Naive thymus-derived CD4-positive, alpha-beta T cell (primary cell): ENCODE measurements at regions not wholly inside any gene's neighbourhood (a gene's known extent, or its start where the extent isn't known, plus 50 kb on each side); places are given as distances from the start of the nearest gene placed in this dataset.

Source experiments
- ATAC-seq: fragments of 150-1000 bp; cut with Tn5 transposase; 2 replicates; pipeline ENCODE4 v1.10.0; 2021; ENCODE audit warnings: mild to moderate bottlenecking, moderate library complexity
- CTCF ChIA-PET: fragments of 350-600 bp; sonication (Branson Sonifier 250); formaldehyde crosslinking; loops from one replicate; lab custom pipeline; 2021; ENCODE audit warnings: antibody characterized with exemption; lab: Charles Lee
- POLR2A ChIA-PET: fragments of 350-600 bp; sonication (Branson Sonifier 250); formaldehyde crosslinking; loops from one replicate; lab custom pipeline; 2021; ENCODE audit warnings: antibody characterized with exemption, inconsistent platforms; lab: Charles Lee
- DNase-seq, 9 donors: peaks; one replicate each; pipeline versions ENCODE4 v3.0.0 to v3.0.0-alpha.2; 2020 to 2022; ENCODE audit warnings: mixed read lengths in 1 of 9
- H3K27ac ChIP-seq: one replicate; pipeline ENCODE4 v1.7.0; 2013; ENCODE audit warnings: mild to moderate bottlenecking, low read depth, low read length, moderate library complexity
- H3K27me3 ChIP-seq, 2 donors: one replicate each; pipeline ENCODE4 v1.7.0; 2013; ENCODE audit warnings: low read length in 2 of 2, mild to moderate bottlenecking in 2 of 2, moderate library complexity in 2 of 2; ENCODE audit not compliant: control insufficient read depth in 2 of 2, insufficient read depth in 2 of 2
- H3K36me3 ChIP-seq, 3 experiments: 1 replicate in 2 of 3; 2 replicates in 1 of 3; pipeline ENCODE4 v1.7.0; 2013; ENCODE audit warnings: low read length in 3 of 3, mild to moderate bottlenecking in 3 of 3, moderate library complexity in 1 of 3; ENCODE audit not compliant: insufficient read depth in 3 of 3, control insufficient read depth in 2 of 3
- H3K4me1 ChIP-seq, 2 donors: one replicate each; pipeline ENCODE4 v1.7.0; 2013; ENCODE audit warnings: low read length in 2 of 2, mild to moderate bottlenecking in 2 of 2, moderate library complexity in 1 of 2; ENCODE audit not compliant: control insufficient read depth in 2 of 2, insufficient read depth in 2 of 2
- H3K4me3 ChIP-seq: 2 replicates; pipeline ENCODE4 v1.7.0; 2013; ENCODE audit warnings: mild to moderate bottlenecking, low read length
- H3K9me3 ChIP-seq, 3 experiments: 1 replicate in 2 of 3; 2 replicates in 1 of 3; pipeline ENCODE4 v1.7.0; 2013; ENCODE audit warnings: low read length in 3 of 3; ENCODE audit not compliant: control insufficient read depth in 2 of 3
- H3K27ac Mint-ChIP-seq, 9 donors: one replicate each; pipeline ENCODE4 v1.8.0; 2020 to 2022; ENCODE audit warnings: mixed read lengths in 9 of 9, mild to moderate bottlenecking in 8 of 9, moderate library complexity in 5 of 9, inconsistent platforms in 2 of 9
- H3K27me3 Mint-ChIP-seq, 5 donors: one replicate each; pipeline ENCODE4 v1.8.0; 2021 to 2022; ENCODE audit warnings: mixed read lengths in 5 of 5, mild to moderate bottlenecking in 1 of 5
- H3K36me3 Mint-ChIP-seq, 5 donors: one replicate each; pipeline ENCODE4 v1.8.0; 2020 to 2022; ENCODE audit warnings: mixed read lengths in 5 of 5, mild to moderate bottlenecking in 3 of 5, inconsistent platforms in 1 of 5
- H3K4me1 Mint-ChIP-seq, 7 donors: one replicate each; pipeline ENCODE4 v1.8.0; 2020 to 2022; ENCODE audit warnings: mixed read lengths in 7 of 7, mild to moderate bottlenecking in 3 of 7, inconsistent platforms in 1 of 7
- H3K4me3 Mint-ChIP-seq, 10 donors: one replicate each; pipeline ENCODE4 v1.8.0; 2020 to 2022; ENCODE audit warnings: mild to moderate bottlenecking in 10 of 10, mixed read lengths in 10 of 10, moderate library complexity in 6 of 10, inconsistent platforms in 2 of 10
- H3K9me3 Mint-ChIP-seq, 11 donors: one replicate each; pipeline ENCODE4 v1.8.0; 2020 to 2022; ENCODE audit warnings: mixed read lengths in 11 of 11, mild to moderate bottlenecking in 4 of 11, inconsistent platforms in 1 of 11, moderate library complexity in 1 of 11
- intact Hi-C, 2 donors: fragments of 100-400 bp; cut with micrococcal nuclease; formaldehyde crosslinking; loops; one replicate each; pipeline ENCODE4 v1.15.1; 2023

DNA sequence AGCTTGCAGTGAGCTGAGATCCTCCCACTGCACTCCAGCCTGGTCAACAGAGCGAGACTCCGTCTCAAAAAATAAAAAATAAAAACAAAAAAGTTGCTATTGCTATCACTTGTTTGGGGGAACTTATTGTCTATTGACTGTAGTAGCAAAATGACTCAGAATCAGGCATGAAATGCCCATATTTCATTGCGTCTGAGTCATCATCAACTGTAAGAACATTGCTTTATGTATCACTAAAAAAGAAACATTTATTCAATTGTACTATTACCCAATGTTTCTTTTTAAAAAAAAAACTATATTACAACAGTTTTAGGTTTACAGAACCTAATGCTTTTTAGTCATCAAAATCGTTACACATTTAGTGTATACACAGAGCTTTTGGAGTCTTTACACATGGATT lies 91.0 kb upstream of the FMN2 start:
- DNase-seq, result no peak
- Histone ChIP-seq H3K4me3 (no peak overlapping the region), H3K9me3 (no peaks in the 10 kb centered on the region), H3K4me1 (no peaks in the 10 kb centered on the region), H3K36me3 (no peaks in the 10 kb centered on the region), H3K27me3 (no peaks in the 10 kb centered on the region), H3K27ac (no peak overlapping the region)
- H3K36me3 Mint-ChIP-seq, result peaks cover 0 to 3% (median 0%) of the 10 kb centered on the region in 5 donors
- no peak overlapping the region for H3K27ac Mint-ChIP-seq
- peaks cover 33 to 55% (median 54%) of the 10 kb centered on the region in 5 donors for H3K27me3 Mint-ChIP-seq
- H3K9me3 Mint-ChIP-seq, result peaks cover 0 to 3% (median 0%) of the 10 kb centered on the region in 11 donors
- ChIA-PET POLR2A (no interaction called here), CTCF (interaction anchor here (0.6 kb wide), 1 partner anchor 777 kb away, joined by 4 read pairs; no protein-coding TSS in a partner anchor)
- intact Hi-C loops, result no loop called here
- H3K4me1 Mint-ChIP-seq, result peaks cover 0 to 11% (median 6%) of the 10 kb centered on the region in 7 donors
- H3K4me3 Mint-ChIP-seq, result no peak overlapping the region
- no peak for ATAC-seq

DNA sequence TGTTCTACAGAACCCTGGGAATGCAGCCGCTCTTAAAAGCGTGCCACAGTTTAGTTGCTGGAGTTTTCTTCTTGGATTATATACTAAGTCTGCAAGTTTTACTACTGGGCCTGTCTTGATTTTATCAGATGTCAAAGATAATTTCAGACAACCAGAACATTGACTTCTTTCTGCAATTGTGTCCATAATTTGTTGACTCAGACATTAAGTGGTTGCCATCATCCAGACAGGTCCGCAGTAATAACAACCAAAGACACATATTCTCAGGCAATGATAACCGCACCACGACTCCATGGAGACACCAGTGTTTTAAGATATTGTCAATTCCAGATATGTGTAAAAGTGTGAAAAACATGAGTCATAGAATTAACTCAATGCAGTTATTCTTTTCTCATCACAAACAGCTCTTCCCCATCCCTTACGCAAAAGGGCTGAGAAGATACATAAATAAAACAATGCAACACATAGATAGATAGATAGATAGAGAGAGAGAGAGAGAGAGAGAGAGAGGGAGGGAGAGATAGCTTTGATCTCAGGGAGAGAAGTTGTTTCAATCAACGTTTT lies 90.4 kb upstream of the FMN2 start:
- Histone ChIP-seq H3K9me3 (no peaks in the 10 kb centered on the region), H3K27ac (no peak overlapping the region), H3K4me3 (no peak overlapping the region), H3K4me1 (no peaks in the 10 kb centered on the region), H3K36me3 (no peaks in the 10 kb centered on the region), H3K27me3 (no peaks in the 10 kb centered on the region)
- Mint-ChIP-seq H3K9me3 (peaks cover 0 to 3% (median 0%) of the 10 kb centered on the region in 11 donors), H3K4me1 (peaks cover 0 to 11% (median 6%) of the 10 kb centered on the region in 7 donors), H3K27ac (no peak overlapping the region), H3K36me3 (peaks cover 0 to 3% (median 0%) of the 10 kb centered on the region in 5 donors), H3K4me3 (no peak overlapping the region), H3K27me3 (peaks cover 28 to 54% (median 49%) of the 10 kb centered on the region in 5 donors)
- ATAC-seq (no peak), DNase-seq (no peak)
- POLR2A ChIA-PET, result no interaction called here
- intact Hi-C loops, result no loop called here
- CTCF ChIA-PET, result no interaction called here

DNA sequence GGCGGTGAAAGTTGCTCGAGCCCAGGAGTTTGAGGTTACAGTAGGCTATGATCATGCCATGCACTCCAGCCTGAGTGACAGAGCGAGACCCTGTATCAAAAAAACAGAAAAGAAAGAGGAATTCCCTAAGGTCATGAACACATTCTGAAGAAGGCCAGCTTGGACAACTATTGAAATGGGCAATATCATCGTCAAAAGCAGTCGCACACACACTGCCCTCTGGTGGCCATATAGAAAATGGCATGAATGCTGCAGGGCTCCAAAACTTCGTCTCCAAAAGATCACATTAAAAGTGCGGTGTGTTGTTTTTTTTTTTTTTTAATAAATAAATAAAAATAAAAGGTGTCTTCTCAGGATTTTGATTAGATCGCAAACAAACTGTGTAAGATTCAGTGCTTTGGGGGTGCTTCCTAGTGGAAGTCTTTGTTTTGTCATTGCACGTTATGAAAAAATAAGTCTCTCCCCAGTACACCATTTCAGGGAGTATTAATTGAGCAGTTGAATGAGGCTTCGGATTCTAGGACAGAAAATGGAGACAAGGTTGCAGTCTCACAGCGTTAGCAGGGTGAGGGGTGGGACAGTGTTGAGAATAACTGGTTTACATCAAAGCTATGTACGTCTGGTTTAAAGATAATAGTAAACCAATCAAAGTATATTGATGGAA lies 87.5 kb upstream of the FMN2 start:
- Mint-ChIP-seq H3K4me1 (no peaks in the 10 kb centered on the region), H3K4me3 (no peak overlapping the region), H3K36me3 (peaks cover 0 to 3% (median 0%) of the 10 kb centered on the region in 5 donors), H3K9me3 (peaks cover 0 to 3% (median 0%) of the 10 kb centered on the region in 11 donors), H3K27me3 (peaks cover 8 to 36% (median 27%) of the 10 kb centered on the region in 5 donors), H3K27ac (no peak overlapping the region)
- Histone ChIP-seq H3K4me1 (no peaks in the 10 kb centered on the region), H3K9me3 (no peaks in the 10 kb centered on the region), H3K4me3 (no peak overlapping the region), H3K27ac (no peak overlapping the region), H3K36me3 (no peaks in the 10 kb centered on the region), H3K27me3 (no peaks in the 10 kb centered on the region)
- CTCF ChIA-PET, result no interaction called here
- POLR2A ChIA-PET, result no interaction called here
- intact Hi-C loops, result no loop called here
- peak in 1 of 9 donors; percentile 1 for DNase-seq
- ATAC-seq, result peak; percentile 42

DNA sequence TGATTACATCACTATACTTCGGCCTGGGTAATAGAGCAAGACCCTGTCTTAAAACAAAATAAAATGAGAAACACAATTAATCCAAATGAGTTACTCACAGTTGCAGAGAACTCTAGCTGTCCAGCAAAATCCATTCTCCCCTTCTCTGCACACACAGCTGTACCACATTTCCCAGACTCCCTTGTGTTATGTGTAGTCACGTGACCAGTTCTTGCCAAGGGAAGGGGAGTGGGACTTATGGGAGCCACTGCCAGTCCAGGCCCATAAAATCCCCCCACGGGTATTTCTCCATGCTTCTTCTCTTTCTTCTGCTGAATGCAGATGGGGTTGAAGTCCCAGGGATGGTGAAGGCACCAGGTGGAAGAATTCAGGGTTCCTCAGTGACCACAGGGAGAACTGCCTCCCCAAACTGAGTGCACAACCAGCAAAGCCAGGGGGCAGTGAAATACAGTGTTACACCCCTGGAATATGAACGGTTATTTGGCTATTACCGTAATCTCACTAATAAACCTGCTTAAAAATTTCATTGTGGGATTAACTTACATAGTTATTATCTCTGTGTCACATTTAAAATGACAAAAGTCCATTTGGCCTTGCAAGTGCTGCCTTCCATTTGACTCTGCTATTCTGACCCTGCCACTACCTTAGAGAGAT lies 85.6 kb upstream of the FMN2 start:
- no peak for ATAC-seq
- intact Hi-C loops, result no loop called here
- H3K4me3 Mint-ChIP-seq, result no peak overlapping the region

DNA sequence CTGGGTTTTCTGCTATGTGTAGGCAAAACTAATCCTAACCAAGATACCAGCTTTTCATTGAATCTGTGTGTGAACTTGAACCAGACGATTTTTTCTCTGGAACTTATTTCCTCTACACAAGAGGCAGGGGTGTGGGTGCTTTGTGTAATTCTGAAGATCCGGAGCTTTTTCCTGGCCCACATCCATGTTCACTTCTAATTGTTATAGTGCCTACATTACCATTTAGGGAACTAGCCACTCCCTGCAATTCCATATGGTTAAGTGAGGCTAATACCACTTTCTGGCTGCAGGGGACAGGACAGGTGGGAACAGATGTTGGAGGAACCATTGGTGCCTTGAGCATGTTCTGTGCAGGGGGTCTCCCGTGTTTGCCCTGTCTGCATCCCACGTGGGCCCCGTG lies 83.4 kb upstream of the FMN2 start:
- ATAC-seq, result no peak
- no peaks in the 10 kb centered on the region for H3K9me3 ChIP-seq
- H3K27ac Mint-ChIP-seq, result no peak overlapping the region

More for the DNA sequence above, 85.6 kb upstream of the FMN2 start:
- H3K36me3 ChIP-seq, result no peaks in the 10 kb centered on the region
- DNase-seq, result no peak
- CTCF ChIA-PET, result interaction anchor here (0.6 to 1.2 kb wide), 3 partner anchors 54 to 58 kb away, joined by 3 to 4 read pairs (median 3); no protein-coding TSS in a partner anchor
- Mint-ChIP-seq H3K27ac (no peak overlapping the region), H3K9me3 (peaks cover 3 to 14% (median 7%) of the 10 kb centered on the region in 11 donors), H3K27me3 (peaks cover 0 to 34% (median 18%) of the 10 kb centered on the region in 5 donors), H3K36me3 (peaks cover 0 to 3% (median 0%) of the 10 kb centered on the region in 5 donors), H3K4me1 (no peaks in the 10 kb centered on the region)
- no peaks in the 10 kb centered on the region for H3K27me3 ChIP-seq
- POLR2A ChIA-PET, result no interaction called here
- no peaks in the 10 kb centered on the region for H3K4me1 ChIP-seq
- H3K4me3 ChIP-seq, result no peak overlapping the region
- no peaks in the 10 kb centered on the region for H3K9me3 ChIP-seq
- H3K27ac ChIP-seq, result no peak overlapping the region

DNA sequence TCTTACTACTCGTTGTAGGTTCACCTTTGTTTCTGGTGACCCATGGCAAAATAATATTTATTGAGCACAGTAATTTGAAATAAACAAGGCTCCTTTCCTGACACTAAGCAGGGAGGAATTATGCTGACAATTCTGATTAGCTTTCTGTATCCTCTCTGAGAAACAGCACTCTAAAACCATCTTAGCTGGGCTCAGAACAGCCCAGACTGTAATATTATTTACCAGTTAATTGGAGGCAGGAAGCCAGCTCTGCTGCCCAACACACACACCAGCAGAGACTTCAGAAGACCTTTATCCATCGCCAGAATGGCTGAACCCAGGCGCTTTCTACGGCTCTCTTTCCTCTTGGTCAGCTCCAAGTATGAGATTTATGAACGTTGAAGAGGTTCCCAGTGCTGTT lies 77.6 kb upstream of the FMN2 start:
- H3K4me1 Mint-ChIP-seq, result no peaks in the 10 kb centered on the region
- Histone ChIP-seq H3K27ac (no peak overlapping the region), H3K36me3 (no peaks in the 10 kb centered on the region), H3K9me3 (no peaks in the 10 kb centered on the region), H3K4me1 (no peaks in the 10 kb centered on the region), H3K4me3 (no peak overlapping the region), H3K27me3 (no peaks in the 10 kb centered on the region)
- peaks cover 6 to 35% (median 18%) of the 10 kb centered on the region in 11 donors for H3K9me3 Mint-ChIP-seq
- DNase-seq (no peak), ATAC-seq (no peak)
- POLR2A ChIA-PET, result no interaction called here
- no peak overlapping the region for H3K27ac Mint-ChIP-seq
- intact Hi-C loops, result no loop called here
- CTCF ChIA-PET, result no interaction called here
- H3K4me3 Mint-ChIP-seq, result no peak overlapping the region
- H3K36me3 Mint-ChIP-seq, result peaks cover 0 to 5% (median 0%) of the 10 kb centered on the region in 5 donors
- peaks cover 0 to 20% (median 9%) of the 10 kb centered on the region in 5 donors for H3K27me3 Mint-ChIP-seq

More for the DNA sequence above, 83.4 kb upstream of the FMN2 start:
- Histone ChIP-seq H3K4me1 (no peaks in the 10 kb centered on the region), H3K27me3 (no peaks in the 10 kb centered on the region), H3K27ac (no peak overlapping the region), H3K4me3 (no peak overlapping the region), H3K36me3 (no peaks in the 10 kb centered on the region)
- no peaks in the 10 kb centered on the region for H3K36me3 Mint-ChIP-seq
- H3K27me3 Mint-ChIP-seq, result peaks cover 0 to 26% (median 13%) of the 10 kb centered on the region in 5 donors
- H3K4me1 Mint-ChIP-seq, result no peaks in the 10 kb centered on the region
- H3K9me3 Mint-ChIP-seq, result peaks cover 4 to 17% (median 8%) of the 10 kb centered on the region in 11 donors
- intact Hi-C loops, result no loop called here
- CTCF ChIA-PET, result interaction anchor here (0.7 kb wide), 1 partner anchor 177 kb away, joined by 4 read pairs; no protein-coding TSS in a partner anchor
- POLR2A ChIA-PET, result no interaction called here
- H3K4me3 Mint-ChIP-seq, result no peak overlapping the region
- no peak for DNase-seq
